ENCODE measurements at regions not wholly inside any gene's neighbourhood (a gene's known extent, or its start where the extent isn't known, plus 50 kb on each side); places are given as distances from the start of the nearest gene placed in this dataset.

DNA sequence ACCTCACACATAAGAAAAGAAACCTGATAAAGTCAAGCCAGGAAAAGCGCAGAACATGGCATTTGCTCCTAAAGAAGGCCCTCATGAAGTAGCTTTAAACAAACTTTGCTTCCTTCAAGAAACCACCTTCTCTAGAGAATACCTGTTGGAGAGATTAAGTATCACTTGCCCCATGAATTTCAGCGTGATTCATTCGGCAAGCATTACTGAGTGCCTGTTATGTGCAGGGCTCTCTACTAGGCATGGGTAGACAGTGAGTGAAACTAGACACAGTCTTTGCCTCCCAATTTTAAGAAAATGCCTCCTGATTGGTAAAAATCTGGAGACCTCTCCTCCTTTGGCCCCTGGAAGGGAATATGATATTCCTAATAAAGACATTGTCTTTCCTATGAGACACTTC lies 475.8 kb upstream of the NBEA start:
- no peak for DNase-seq (ENCODE audit: low read depth)
- no peak overlapping the region for H3K4me3 ChIP-seq (ENCODE audit: low read depth, low read length)
- TF ChIP-seq POLR2A (IDR thresholded peaks at IDR 0.05; ENCODE audit: extremely low read depth, insufficient read length) (no peak), MYC (IDR thresholded peaks at IDR 0.05; ENCODE audit: low read depth, low read length) (no peak)
- TF ChIP-seq, protein P1, sequence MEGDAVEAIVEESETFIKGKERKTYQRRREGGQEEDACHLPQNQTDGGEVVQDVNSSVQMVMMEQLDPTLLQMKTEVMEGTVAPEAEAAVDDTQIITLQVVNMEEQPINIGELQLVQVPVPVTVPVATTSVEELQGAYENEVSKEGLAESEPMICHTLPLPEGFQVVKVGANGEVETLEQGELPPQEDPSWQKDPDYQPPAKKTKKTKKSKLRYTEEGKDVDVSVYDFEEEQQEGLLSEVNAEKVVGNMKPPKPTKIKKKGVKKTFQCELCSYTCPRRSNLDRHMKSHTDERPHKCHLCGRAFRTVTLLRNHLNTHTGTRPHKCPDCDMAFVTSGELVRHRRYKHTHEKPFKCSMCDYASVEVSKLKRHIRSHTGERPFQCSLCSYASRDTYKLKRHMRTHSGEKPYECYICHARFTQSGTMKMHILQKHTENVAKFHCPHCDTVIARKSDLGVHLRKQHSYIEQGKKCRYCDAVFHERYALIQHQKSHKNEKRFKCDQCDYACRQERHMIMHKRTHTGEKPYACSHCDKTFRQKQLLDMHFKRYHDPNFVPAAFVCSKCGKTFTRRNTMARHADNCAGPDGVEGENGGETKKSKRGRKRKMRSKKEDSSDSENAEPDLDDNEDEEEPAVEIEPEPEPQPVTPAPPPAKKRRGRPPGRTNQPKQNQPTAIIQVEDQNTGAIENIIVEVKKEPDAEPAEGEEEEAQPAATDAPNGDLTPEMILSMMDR (IDR thresholded peaks at IDR 0.05; ENCODE audit: low read depth, low read length), result no peak

DNA sequence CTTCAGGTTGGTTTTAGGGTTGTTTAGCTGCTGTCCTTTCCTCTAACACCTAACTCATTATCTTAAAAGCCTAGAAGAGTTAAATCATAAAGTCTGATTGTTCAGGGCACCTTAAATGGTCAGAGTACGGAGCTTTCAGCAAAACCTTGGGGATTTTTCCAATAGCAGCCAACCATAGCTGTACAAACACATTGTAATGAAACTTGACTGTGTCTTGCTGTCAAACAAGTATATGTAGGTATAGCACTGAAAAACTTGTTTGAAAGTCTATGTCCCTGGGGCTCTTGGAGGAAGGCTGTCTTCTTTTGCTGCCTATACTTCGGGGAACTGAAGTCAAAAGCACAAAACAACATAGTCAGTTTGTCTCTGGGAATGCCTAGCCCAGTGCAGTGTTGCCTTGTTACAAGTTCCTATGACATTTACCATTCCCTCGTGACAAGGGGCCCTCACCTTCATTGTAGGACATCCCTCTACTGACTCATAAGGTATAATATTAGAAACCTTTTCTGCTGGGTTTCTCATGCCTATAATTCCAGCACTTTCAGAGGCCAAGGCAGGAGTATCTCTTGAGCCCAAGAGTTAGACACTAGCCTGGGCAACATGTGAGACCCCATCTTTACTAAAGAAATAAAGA lies 474.5 kb upstream of the NBEA start:
- no peak for DNase-seq (ENCODE audit: low read depth)
- no peak overlapping the region for H3K4me3 ChIP-seq (ENCODE audit: low read depth, low read length)
- TF ChIP-seq, protein P1 (IDR thresholded peaks at IDR 0.05; ENCODE audit: low read depth, low read length), result no peak
- TF ChIP-seq, protein P2, sequence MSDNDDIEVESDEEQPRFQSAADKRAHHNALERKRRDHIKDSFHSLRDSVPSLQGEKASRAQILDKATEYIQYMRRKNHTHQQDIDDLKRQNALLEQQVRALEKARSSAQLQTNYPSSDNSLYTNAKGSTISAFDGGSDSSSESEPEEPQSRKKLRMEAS (IDR thresholded peaks at IDR 0.05; ENCODE audit: low read depth, low read length), result no peak
- no peak for TF ChIP-seq MYC (IDR thresholded peaks at IDR 0.05; ENCODE audit: low read depth, low read length)
- no peak for TF ChIP-seq POLR2A (IDR thresholded peaks at IDR 0.05; ENCODE audit: extremely low read depth, insufficient read length)

DNA sequence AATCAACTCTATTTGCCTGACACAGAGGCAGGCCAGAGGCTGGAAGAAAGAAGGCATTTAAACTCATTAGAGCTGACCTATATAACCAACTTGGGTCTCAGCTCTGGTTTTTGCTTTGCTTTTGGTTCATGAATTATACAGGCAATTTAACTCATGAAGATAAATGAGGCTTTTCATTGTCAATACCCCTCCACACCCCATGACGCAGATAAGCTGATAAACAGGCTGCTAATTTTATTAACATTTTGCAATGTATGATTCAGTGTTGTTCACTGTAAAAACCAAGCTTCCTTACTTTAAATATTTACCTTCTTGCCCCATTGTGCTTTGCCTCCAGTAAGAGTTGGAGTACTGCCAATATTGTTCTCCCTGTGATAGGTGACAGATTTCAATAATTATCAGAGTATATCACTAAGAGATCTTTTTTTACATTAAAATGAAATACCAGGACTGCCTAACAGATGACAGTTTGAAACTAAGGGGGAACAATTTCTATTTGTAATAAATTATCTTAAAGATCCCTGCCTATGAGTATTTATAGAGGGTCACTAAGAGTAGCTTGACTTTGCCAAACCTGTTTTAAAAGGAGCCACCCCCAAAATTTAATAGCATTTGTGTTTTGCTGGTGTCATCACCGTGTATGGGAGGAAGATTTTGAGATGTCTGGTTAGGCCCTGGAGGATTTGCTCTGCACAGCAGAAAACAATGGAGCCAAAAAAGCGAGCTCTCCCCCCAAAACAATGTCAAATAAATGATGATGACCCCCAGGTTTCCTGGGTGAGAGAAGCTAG lies 472.7 kb upstream of the NBEA start:
- no peak overlapping the region for H3K4me3 ChIP-seq (ENCODE audit: low read depth, low read length)
- TF ChIP-seq, protein P1 (IDR thresholded peaks at IDR 0.05; ENCODE audit: low read depth, low read length), result no peak
- TF ChIP-seq, protein P2 (IDR thresholded peaks at IDR 0.05; ENCODE audit: low read depth, low read length), result no peak
- no peak for TF ChIP-seq POLR2A (IDR thresholded peaks at IDR 0.05; ENCODE audit: extremely low read depth, insufficient read length)
- TF ChIP-seq MYC (IDR thresholded peaks at IDR 0.05; ENCODE audit: low read depth, low read length), result no peak
- no peak for DNase-seq (ENCODE audit: low read depth)

DNA sequence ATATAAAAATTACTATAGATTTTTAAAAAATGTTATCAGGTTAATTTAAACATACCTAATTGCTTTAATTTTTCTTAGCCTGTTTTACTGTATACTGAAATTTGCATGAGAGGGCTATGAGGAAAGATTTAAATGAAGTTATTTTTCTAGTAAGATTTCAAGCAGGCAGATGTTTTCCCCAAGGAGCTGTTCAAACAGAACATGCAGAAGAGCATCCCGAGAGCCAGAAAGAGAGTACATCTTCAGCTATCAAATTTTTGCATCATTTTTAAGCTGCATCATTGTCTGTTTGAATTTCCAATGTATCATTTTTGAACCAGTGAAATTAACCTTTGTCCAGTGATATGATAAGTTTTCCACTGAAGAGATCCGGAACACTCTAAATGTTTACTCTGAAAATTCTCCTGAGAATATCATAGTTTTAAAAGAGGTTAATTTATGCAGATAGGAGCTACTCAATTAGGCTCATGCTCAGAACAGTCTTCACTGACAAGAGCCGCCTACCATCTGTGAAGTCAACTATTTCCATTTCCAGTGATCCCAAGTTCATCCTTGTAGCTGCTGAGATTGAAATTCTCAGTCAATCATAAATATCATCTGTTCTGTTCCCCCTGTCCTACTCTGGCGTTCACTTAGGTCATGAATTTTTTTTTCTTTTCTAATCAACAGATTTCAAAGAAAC lies 467.7 kb upstream of the NBEA start:
- no peak for DNase-seq (ENCODE audit: low read depth)
- TF ChIP-seq, protein P1 (IDR thresholded peaks at IDR 0.05; ENCODE audit: low read depth, low read length), result no peak
- TF ChIP-seq, protein P2 (IDR thresholded peaks at IDR 0.05; ENCODE audit: low read depth, low read length), result no peak
- H3K4me3 ChIP-seq (ENCODE audit: low read depth, low read length), result no peak overlapping the region

DNA sequence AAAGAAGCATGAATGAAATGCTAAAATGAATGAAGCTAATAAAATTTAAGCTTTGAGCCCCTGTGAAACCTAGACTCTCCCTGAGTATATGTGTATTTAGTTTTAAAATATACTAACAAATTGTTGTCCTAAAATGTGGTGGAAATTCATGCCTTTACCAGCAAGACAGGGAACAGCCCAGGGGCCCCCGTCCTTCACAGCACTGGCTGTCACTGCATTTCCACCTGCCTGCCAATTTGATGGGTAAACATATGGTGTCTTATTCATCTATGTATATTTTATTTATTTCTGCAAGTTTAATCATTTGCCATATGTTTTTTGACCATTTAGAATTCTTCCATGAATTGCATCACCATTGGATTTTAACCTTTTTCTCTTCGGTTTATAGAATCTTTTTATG lies 463.7 kb upstream of the NBEA start:
- no peak for TF ChIP-seq MYC (IDR thresholded peaks at IDR 0.05; ENCODE audit: low read depth, low read length)
- no peak for TF ChIP-seq POLR2A (IDR thresholded peaks at IDR 0.05; ENCODE audit: extremely low read depth, insufficient read length)
- TF ChIP-seq, protein P2 (IDR thresholded peaks at IDR 0.05; ENCODE audit: low read depth, low read length), result no peak
- TF ChIP-seq, protein P1 (IDR thresholded peaks at IDR 0.05; ENCODE audit: low read depth, low read length), result no peak
- no peak for DNase-seq (ENCODE audit: low read depth)
- no peak overlapping the region for H3K4me3 ChIP-seq (ENCODE audit: low read depth, low read length)
